ENCODE measurements at regions not wholly inside any gene's neighbourhood (a gene's known extent, or its start where the extent isn't known, plus 50 kb on each side); places are given as distances from the start of the nearest gene placed in this dataset.

DNA sequence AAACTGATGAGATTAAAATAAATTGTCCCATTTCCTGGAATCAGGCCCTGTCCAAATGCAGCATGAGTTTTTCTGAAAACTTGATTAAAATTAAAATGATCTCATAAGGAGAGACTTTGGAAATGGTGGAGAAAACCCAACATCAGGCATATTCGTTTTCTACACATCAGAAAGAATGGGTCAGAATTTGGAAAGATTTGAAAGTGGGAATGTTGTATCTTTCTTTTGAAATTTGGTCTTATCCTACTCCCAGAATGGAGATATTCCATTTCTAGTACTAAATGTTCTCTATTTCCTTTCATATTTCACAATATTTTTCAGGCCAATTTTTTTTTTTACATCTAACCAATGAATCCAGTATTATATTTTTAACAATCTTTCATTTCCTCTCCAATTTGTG is 223.9 kb upstream of the RXFP2 start:
- Histone ChIP-seq H3K4me1 (peaks cover 6% of the 10 kb centered on the region), H3K9me3 (ENCODE audit: control insufficient read depth, low read length) (no peaks in the 10 kb centered on the region), H3K27me3 (ENCODE audit: control insufficient read depth, insufficient read depth, low read length) (no peaks in the 10 kb centered on the region), H2AFZ (no peak overlapping the region), H3K79me2 (no peaks in the 10 kb centered on the region), H3K36me3 (ENCODE audit: control insufficient read depth, insufficient read depth, low read length) (no peaks in the 10 kb centered on the region), H3K4me2 (ENCODE audit: low read length) (no peak overlapping the region), H3K4me3 (ENCODE audit: low read depth, low read length) (no peak overlapping the region), H3K27ac (no peak overlapping the region), H3K9ac (no peak overlapping the region)
- TF ChIP-seq CTCF (IDR thresholded peaks at IDR 0.05) = no peak

DNA sequence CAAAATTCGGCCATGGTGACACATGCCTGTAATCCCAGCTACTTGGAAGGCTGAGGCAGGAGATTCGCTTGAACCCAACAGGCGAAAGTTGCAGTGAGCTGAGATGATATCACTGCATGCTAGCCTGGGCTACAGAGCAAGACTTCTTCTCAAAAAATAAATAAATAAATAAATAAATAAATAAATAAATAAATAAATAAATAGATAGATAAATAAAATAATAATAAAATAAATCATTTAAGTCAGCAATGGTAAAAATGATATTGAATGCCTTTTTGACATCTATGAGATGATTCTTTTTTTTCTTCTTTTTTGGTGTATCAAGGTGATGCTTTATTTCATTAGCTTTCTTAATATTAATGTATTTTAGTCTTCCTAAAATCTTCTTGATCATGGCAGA is 221.7 kb upstream of the RXFP2 start:
- Histone ChIP-seq H3K4me3 (ENCODE audit: low read depth, low read length) (no peak overlapping the region), H3K4me2 (ENCODE audit: low read length) (no peak overlapping the region), H3K27ac (no peak overlapping the region), H3K9ac (no peak overlapping the region), H2AFZ (no peak overlapping the region), H3K9me3 (ENCODE audit: control insufficient read depth, low read length) (no peaks in the 10 kb centered on the region), H3K4me1 (peaks cover 18% of the 10 kb centered on the region), H3K36me3 (ENCODE audit: control insufficient read depth, insufficient read depth, low read length) (no peaks in the 10 kb centered on the region), H3K79me2 (no peaks in the 10 kb centered on the region), H3K27me3 (ENCODE audit: control insufficient read depth, insufficient read depth, low read length) (no peaks in the 10 kb centered on the region)
- no peak for TF ChIP-seq CTCF (IDR thresholded peaks at IDR 0.05)

DNA sequence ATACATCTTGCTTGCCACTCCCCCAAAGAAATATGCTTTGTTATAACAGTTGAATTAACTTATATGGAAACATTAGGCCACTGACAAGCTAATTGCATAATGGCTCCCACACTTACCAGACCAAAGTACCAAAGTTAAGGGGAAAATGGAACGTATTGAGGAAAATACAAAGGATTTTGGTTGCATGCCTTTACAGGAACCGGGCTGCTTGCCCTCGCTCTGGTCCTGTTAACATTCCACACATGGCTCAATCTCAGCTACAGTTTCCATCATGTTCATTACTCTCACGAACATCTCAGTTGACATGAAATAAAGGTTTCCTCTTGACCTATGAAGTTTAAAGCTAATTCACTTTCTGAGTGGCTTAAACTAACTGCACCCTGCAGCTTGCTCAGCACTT is 220.7 kb upstream of the RXFP2 start:
- Histone ChIP-seq H3K4me3 (ENCODE audit: low read depth, low read length) (no peak overlapping the region), H3K36me3 (ENCODE audit: control insufficient read depth, insufficient read depth, low read length) (no peaks in the 10 kb centered on the region), H3K27ac (no peak overlapping the region), H3K4me2 (ENCODE audit: low read length) (no peak overlapping the region), H3K79me2 (no peaks in the 10 kb centered on the region), H3K9ac (no peak overlapping the region), H3K4me1 (peaks cover 18% of the 10 kb centered on the region), H3K27me3 (ENCODE audit: control insufficient read depth, insufficient read depth, low read length) (no peaks in the 10 kb centered on the region), H2AFZ (peak overlapping the region; percentile 38), H3K9me3 (ENCODE audit: control insufficient read depth, low read length) (no peaks in the 10 kb centered on the region)
- no peak for TF ChIP-seq CTCF (IDR thresholded peaks at IDR 0.05)

GRCh38 chr13:31521435-31521834 is 217.9 kb upstream of the RXFP2 start:
- H3K36me3 ChIP-seq (ENCODE audit: control insufficient read depth, insufficient read depth, low read length) = no peaks in the 10 kb centered on the region
- H3K9ac ChIP-seq = no peak overlapping the region
- no peak overlapping the region for H3K4me2 ChIP-seq (ENCODE audit: low read length)
- peaks cover 18% of the 10 kb centered on the region for H3K4me1 ChIP-seq
- peak overlapping the region; percentile 50 for H2AFZ ChIP-seq
- H3K27me3 ChIP-seq (ENCODE audit: control insufficient read depth, insufficient read depth, low read length) = no peaks in the 10 kb centered on the region
- no peak overlapping the region for H3K27ac ChIP-seq
- no peak for TF ChIP-seq CTCF (IDR thresholded peaks at IDR 0.05)
- H3K79me2 ChIP-seq = no peaks in the 10 kb centered on the region
- no peaks in the 10 kb centered on the region for H3K9me3 ChIP-seq (ENCODE audit: control insufficient read depth, low read length)
- H3K4me3 ChIP-seq (ENCODE audit: low read depth, low read length) = no peak overlapping the region

DNA sequence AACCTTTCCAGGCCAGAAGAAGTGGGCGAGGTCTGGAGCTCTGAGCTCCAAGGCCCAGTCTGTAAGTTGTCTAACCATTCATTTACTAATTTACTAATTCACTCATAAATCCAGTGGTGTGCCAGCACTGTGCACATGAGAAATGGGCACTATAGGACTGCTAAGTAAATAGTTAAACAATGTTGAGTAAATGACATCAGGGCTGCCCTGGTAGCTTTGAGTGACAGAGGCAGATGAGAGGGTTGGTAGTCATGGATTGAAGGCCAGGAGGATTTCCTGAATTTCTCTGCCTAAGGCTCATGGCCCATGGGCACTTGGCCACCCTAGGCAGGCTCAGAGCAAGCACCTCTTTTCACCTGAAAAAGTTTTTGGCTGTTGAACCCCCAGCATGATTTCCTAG is 216.9 kb upstream of the RXFP2 start:
- Histone ChIP-seq H3K9me3 (ENCODE audit: control insufficient read depth, low read length) (no peaks in the 10 kb centered on the region), H3K4me3 (ENCODE audit: low read depth, low read length) (no peak overlapping the region), H2AFZ (no peak overlapping the region), H3K4me2 (ENCODE audit: low read length) (no peak overlapping the region), H3K4me1 (peaks cover 18% of the 10 kb centered on the region), H3K36me3 (ENCODE audit: control insufficient read depth, insufficient read depth, low read length) (no peaks in the 10 kb centered on the region), H3K27me3 (ENCODE audit: control insufficient read depth, insufficient read depth, low read length) (no peaks in the 10 kb centered on the region), H3K27ac (no peak overlapping the region), H3K79me2 (no peaks in the 10 kb centered on the region), H3K9ac (no peak overlapping the region)
- TF ChIP-seq CTCF (IDR thresholded peaks at IDR 0.05) = no peak

Data from parathyroid adenoma (tissue), 2 donors.